KBM-7 (cell line): ENCODE measurements at regions not wholly inside any gene's neighbourhood (a gene's known extent, or its start where the extent isn't known, plus 50 kb on each side); places are given as distances from the start of the nearest gene placed in this dataset.

Source experiments
- DNase-seq: peaks from one replicate; pipeline ENCODE4 v3.0.0-alpha.2; 2015
- in situ Hi-C: fragments of 300-500 bp; cut with MboI; formaldehyde crosslinking; loops from 2 replicates; pipeline ENCODE4 v1.14.3; 2020; ENCODE audit warnings: low sequenced_read_pairs, low pct_unique_long_range_greater_than_20kb, mixed read lengths

DNA sequence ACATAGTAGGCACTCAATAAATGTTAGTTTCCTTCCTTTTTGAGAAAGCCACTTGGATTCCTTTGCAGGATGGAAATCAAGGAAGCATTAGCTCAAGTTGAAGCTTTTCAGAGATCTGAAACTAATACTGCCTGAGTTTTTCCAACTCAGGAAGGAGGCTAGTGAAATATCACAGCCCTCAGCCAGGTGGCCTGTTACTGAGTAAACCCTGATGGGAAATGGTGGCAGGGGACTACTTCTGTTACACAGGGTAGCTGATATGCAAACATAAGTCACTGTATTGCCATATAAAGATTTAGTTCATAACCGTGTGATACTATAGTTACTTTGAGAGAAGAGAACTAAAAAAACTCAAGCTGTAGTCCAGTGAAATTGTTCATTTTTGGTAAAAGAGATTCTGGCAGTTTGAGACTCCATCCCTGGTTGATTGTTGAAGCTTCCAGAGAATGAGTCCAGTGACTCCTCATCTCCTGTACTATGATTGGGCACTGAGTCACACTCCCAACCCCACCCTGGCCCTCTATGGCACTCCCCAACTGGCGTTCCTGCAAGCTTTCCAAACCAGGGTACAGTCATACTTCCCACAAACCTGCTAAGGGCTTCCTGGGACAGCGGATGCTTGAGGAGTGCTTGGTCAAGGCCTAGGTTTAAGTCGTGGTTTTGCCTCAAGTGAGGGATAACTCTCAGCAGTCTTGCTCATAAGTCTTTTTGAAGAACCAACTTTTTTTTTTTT lies 81.8 kb downstream of the MID1IP1 start:
- in situ Hi-C loops: no loop called here
- no peak for DNase-seq

DNA sequence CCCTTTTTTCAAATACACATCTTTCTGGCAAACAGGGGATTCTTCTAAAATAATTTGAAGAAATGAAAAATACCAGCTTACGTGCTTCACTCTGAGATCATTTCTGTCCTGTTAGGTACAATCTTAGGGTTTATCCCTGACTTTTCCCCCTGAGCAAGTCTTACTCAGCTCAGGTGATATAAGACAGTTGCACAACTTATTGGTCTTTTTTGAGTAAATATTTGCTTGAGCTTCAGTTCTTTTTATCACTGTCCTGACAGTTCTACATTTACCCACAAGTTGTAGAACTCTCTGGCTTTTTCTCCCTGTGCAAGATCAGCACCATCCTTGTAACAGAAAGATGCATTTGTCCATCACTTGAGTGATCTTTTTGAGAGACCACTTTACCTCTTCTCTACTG lies 84.9 kb downstream of the MID1IP1 start:
- in situ Hi-C loops: no loop called here
- no peak for DNase-seq

DNA sequence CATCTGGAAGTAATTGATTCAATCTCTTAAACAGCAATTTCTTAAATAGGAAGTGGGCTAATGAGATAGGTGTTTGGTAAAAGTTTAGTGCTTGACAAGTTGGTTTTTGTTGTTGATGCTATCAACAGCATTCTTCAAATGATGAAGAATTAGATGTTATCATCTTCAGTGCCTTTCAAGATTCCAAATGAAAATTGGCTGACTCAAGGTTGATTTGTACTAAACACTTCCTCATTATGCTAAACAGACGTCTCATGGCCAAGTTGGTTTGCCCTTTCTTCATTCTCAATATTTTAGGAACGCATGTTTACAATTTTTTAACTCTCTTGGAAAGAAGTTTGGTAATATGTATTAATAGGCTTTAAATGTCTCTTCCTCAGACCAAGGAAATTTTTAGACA lies 86.0 kb downstream of the MID1IP1 start:
- DNase-seq: no peak
- in situ Hi-C loops: no loop called here

DNA sequence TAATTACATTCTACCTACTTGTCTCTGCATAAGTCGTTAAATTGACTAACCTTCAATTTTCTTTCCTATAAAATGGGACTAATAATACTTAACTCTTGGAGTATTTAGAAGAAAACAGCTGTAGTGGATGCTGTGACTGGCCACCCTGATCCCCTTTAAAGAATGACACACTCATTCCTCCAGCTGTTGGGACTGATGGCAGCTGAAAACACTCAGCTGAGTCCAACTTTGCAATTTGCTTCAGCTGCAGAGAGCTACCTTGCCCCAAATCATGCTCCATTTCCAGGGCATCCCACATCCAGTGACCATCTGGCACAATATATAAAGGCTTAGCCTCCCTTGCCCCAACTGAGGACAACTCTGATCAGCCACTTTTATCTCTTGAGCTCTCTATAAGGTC lies 89.1 kb downstream of the MID1IP1 start:
- in situ Hi-C loops: no loop called here
- DNase-seq: no peak

DNA sequence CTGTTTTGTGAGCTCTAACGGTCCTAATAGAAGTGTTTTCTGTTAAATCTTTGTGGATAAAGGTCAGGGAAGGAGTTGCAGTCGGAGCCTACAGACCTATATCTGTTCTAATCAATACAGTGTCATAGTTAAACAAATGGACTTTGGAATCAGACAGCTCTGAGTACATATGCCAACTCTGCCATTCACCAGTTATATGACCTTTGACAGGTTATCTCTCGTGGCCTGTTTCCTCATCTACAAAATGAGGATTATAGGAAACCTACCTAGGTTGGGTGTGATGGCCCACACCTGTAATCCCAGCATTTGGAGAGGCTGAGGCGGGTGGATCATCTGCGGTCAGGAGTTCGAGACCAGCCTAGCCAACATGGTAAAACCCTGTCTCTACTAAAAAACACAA lies 89.7 kb downstream of the MID1IP1 start:
- DNase-seq: no peak
- in situ Hi-C loops: no loop called here

DNA sequence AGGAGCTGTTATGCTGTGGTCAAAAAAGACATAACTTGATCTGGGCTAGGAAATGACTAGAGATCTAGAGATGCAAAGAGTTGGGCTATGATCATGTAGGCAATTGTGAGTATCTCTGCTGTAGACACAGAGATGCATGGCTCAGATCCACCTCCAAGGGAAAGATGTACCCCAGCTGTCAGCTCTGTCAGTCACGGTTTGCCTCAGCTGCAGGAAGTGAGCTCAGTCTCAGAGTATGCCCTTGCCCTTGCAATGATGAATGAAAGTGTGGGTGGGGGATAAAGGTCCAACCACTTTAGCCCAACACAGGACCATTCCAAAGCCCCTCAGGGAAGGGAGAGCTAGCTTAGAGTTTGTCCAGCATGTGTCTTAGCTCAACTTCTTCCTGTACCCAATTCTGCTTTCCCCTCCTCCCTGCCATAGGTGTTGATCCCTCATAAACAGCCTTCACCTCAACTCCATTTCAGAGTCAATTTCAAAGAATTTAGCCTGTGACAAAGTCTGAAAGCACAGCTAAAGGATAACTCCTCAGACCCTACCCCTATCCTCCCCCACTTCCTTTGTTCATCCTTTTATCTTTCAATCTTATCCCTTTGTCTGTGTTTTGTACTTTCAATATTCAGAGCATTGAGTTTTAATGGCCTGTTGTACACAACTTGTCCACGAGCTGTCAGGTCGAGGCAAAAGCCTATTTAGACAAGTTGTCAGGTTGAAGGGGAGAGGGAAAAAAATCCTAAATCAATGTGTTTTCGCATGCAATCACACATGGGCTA lies 90.6 kb downstream of the MID1IP1 start:
- no peak for DNase-seq
- in situ Hi-C loops: no loop called here

DNA sequence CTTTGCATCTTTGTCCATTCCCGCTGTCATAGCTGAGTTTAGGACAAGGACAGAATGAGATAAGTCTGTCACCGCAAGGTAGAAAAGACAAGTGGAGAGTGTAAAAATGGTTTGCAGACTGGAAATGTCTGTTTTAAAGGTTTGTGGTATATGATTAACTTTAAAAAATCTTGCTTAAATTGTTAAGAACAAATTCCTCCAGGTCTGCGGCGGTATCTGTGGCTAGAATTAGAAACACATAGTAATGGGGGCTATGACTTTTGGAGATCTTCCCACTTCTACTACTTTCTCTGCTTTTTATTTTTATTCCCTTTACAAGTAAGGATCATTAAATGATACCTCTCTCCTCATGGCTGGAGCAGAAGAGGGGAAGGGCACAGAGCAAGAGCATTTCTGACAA lies 92.2 kb downstream of the MID1IP1 start:
- DNase-seq: no peak
- in situ Hi-C loops: no loop called here

DNA sequence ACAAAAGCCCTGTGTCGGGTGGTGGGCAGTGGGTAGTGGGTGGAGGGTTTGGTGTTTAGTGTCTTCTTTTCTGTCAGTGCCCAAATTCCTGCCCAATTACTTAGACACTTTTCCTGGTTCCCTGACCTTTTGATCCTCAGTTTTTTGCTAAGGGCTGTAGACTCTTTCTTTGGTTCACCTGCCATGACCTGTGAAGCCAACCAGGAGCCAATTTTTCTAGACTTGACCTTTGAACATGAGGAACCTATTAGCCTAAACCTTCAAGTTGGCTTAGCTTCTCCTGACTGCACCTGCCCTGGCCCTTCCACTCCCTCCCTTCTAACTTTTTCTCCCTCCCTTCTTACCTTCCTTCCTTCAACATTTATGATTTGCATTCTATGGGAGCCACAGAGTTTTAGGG lies 94.5 kb downstream of the MID1IP1 start:
- in situ Hi-C loops: no loop called here

DNA sequence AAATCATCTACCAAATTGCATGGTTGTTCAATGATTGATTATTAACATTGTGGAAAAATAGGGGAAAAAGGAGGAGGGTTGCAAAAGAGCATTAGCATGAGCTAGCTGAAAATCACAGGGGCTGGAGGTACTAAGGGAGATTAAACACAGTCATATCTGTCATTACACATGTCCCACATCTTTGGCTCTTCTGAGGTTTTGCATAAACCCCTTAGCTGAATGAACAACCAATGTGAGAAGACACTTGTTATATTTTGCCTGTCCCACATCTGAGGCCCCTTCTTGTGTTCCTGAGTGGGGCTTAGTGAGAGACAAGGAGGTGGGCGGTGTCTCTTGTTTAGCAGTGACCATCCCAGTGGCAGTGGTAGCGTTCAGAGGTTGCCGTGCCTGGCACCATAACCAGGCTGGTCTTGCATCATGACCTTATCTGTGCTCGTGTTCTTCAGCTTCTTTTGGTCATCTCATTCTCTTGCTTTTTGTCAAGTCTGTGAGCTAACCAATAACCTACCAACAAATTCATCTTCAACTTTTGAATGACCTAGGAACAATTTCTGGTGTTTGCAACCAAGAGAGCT lies 95.6 kb downstream of the MID1IP1 start:
- in situ Hi-C loops: no loop called here
- DNase-seq: no peak

More for the DNA sequence above, 94.5 kb downstream of the MID1IP1 start:
- no peak for DNase-seq

DNA sequence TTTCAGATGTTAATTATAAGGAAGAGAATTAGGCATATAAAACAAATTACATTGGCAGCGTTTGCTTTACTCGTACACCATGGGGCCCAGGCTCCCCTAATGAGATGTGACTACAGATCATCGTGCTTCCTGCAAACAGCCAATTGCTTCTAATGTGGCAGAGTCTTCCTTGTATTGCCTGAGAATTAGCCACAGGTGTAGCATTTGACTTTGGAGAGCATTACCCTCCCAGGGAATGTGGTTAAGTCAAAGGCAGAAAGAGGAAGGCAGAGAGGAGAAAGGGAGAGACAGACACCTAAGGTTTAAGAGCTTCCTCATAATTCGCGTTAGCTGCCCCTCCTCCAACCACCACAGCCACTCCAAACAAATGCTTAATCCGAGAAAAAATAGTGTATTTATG lies 97.0 kb downstream of the MID1IP1 start:
- peak; percentile 86 for DNase-seq
- in situ Hi-C loops: no loop called here

DNA sequence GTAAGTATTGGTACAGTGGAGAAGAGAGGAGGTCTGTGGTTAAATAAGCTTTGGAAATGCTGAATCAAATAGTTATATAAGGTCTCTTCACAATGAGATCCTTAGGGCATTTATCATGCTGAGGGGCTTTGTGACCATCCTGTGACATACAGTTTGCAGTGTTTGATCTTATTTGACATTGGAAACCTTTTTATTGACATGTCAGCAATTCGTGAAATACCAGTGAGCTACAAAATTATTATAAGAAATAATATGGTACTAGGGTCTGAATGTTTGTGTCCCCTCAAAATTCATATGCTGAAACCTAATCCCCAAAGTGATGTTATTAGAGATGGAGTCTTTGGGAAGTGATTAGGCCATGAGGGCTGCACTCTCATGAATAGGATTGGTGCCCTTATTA lies 98.4 kb downstream of the MID1IP1 start:
- in situ Hi-C loops: no loop called here
- DNase-seq: no peak

DNA sequence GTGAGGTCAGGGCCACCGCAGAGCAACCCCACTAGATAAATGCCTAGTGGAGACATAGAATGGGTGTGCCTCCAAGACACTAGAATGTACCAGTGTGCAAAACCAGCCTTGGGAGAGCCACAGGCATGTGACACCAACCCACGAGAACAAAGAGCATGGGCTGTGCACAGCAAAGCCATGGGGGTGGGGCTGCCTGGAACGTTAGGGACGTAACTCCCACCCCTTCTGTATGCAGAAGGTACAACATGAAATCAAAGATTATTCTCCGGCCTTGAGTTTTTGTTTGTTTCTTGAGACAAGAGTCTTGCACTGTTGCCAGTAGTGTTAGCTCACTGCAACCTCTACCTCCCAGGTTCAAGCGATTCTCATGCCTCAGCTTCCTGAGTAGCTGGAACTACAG lies 99.5 kb downstream of the MID1IP1 start:
- no peak for DNase-seq
- in situ Hi-C loops: no loop called here

DNA sequence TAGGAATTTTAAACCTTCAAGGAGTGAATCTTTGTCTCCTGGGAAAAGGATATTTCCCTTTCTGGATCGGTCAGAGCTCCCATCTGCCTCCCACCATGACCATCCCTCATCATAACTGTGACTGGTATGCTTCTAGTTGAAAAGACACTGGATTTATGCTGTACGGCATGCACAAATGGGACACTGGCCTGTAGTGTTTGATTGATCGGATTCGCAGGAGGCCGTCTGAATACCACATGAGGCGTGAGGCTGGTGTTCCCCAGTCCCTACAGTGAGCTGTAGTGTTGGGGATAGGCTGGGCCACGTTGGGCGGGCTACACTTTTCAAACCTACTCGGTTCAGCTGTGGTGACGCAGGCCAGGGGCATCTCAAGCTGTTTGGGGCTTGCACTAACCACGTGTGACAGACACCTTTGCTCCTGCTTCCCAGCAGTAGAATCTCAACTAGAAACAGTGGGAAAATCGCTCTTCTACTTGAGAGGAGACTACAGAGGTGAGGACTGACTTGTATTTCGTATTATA lies 101.8 kb downstream of the MID1IP1 start:
- no peak for DNase-seq
- in situ Hi-C loops: no loop called here

DNA sequence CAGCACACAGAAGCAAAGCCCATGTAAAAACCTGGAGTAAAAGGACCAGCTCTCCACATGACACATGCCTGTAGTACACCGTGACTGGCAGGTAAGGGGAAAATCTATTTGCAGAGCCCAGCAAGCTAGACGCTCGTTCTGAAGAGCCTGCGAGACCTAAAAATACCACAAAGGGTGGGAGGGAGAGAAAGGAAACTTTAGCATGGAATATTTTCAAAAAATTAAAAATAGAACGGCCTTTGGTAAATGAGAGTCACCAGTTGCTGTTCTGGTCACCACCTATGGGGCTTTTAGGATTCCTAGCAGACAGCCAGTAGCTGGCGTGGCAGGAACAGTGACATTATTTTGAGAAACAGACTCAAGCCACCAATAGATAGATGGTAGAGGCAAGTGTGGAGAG lies 115.5 kb downstream of the MID1IP1 start:
- in situ Hi-C loops: no loop called here
- no peak for DNase-seq

DNA sequence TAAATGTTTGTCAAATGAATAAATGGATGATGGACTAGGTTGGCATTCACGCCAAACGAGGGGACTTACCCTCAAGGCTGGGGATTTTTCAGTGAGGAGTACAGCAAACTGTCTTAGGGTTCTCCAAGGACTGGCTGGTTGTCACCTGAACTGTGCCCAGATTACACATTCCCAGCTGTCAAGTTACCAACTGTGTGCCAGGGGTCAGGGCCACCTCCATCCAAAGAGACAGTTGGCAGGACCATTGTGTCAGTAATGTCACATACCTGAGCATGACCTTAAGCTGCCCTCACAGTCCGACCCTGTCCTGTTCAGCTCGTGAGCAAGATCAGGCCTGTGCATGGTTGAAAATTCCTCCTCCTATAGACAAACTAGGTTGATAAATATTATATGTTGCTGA lies 116.7 kb downstream of the MID1IP1 start:
- in situ Hi-C loops: no loop called here

DNA sequence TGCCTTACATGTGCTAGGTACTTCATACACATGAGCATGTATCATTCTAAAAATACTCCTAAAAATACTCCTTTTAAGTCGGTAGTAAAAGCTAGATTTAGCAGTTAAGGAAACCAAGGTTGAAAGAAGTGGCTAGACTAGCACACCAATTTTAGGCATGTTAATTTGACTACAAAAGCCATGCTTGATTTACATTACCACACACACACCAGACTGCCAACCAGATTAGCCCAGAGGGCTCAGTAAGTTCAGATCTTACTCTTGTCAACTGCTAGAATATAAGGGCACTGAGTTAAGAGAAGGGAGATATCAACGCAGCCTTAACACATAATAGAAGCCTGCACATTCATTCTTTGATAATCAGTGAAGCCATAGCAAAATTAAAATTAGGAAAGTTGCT lies 117.9 kb downstream of the MID1IP1 start:
- in situ Hi-C loops: no loop called here
- no peak for DNase-seq

More for the DNA sequence above, 116.7 kb downstream of the MID1IP1 start:
- DNase-seq: no peak

DNA sequence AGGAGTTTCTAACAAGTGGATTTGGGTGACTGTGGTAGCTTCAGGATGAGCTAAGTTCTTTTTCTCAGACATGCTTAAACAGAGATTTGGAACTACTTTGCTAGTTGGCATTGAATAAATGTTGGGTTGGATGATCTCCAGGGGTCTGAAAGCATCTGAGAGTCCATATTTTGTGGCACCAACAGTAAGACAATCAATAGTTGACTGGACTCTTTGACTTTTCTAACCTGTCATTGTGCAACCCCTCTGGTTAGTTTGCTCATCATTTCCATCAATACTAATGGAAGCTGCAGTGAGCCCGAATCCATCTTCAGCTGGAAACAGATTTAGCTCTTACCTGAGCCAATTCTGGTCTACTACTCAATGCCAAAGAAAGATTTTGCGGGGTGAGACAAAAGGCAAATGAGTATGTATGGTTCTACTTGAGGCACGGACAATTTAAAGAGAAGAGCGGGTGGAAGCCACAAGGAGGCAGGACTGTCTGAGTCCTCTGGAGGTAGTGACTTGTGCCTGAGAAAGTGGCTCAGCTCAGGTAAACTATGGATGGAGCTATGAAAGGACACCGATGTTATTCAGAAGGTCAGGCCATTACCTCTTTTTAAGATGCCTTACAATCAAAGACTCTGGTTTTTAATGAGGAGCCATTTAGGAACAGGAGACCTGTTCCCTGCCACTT lies 118.7 kb downstream of the MID1IP1 start:
- no peak for DNase-seq
- in situ Hi-C loops: no loop called here

DNA sequence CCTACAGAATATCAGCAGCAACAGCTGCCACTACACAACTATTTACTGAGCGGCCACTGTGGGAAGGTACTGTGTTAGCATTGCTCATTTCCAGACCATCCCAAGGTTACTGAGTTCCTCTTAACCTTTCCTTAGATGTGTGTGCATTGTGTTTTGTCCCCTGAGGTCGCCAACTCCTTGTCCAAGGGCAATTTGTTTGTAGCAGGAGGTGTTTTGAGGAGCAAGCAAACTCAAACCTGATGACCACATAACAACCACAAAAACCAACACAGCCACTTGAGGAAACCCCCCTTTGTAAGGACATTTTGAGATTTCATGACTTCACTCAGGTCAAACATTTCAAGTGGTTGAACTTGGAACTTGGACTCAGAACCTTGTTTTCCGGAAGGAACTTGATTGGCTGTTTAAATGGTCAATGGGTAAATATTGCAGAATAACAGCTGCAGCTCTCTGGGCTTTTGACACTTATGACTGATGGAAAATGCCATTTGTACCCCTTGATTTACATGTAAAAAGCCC lies 122.3 kb downstream of the MID1IP1 start:
- in situ Hi-C loops: no loop called here

DNA sequence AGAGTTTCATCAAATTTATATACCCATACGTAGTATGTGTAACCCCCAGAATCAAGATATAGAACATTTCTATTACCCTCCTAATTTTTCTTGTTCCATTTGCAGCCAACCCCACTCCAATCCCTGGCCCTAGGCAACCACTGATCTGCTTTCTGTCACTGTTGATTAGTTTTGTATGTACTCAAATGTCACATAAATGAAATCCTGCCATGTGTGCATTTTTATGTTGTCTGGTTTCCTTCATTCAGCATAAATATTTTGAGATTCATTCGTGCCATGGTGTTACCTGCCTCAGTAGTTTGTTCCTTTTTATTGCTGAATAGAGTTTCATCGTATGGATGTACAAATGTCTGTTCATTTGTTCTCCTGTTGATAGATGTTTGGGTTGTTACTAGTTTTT lies 126.3 kb downstream of the MID1IP1 start:
- DNase-seq: no peak
- in situ Hi-C loops: no loop called here

More for the DNA sequence above, 122.3 kb downstream of the MID1IP1 start:
- no peak for DNase-seq
